ENCODE measurements at regions not wholly inside any gene's neighbourhood (a gene's known extent, or its start where the extent isn't known, plus 50 kb on each side); places are given as distances from the start of the nearest gene placed in this dataset.
A peak's percentile ranks its signal among the peaks of the same experiment; 100 is the strongest.

DNA sequence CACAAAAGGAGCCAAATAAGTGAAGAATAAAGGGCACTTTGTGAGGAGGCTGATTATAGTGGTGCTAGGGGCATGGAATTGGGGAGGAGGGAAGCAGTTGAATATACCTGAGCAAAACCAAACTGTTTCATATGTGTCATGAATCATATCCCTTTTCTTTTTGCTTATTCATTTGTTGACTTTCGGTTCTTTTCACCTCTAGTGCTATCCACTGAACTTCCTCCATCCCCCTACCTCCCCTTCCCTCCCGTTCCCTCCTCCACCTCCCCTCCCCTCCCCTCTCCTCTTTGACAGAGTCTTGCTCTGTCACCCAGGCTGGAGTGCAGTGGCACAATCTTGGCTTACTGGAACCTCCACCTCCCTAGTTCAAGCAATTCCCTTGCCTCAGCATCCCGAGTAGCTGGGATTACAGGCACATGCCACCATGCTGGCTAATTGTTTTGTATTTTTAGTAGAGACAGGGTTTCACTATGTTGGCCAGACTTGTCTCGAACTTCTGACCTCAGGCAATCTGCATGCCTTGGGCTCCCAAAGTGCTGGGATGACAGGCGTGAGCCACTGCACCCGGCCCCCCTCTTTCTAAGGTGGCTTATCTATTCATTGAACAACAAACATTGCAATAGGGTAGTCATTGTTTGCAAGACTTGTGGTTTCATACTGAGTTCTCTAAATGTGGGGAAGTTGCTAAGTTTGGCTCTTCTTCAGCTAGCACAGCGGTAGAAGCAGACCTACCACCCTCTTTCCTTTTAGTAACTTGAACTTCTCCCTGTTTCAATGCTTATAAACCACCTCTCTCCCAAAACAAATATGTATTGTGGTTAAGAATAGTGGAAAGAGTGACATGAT lies 150.4 kb upstream of the PRPS1L1 start:
- no peak overlapping the region for H2AK5ac ChIP-seq (ENCODE audit: low read length)
- no peak overlapping the region for H3K18ac ChIP-seq (ENCODE audit: low read length)
- H3K79me1 ChIP-seq (ENCODE audit: low read length), result peaks cover 9% of the 10 kb centered on the region
- no peak overlapping the region for H2BK120ac ChIP-seq (ENCODE audit: insufficient read depth, low read length, poor library complexity)
- H2BK12ac ChIP-seq (ENCODE audit: low read length), result no peak overlapping the region
- H3K36me3 ChIP-seq (ENCODE audit: control insufficient read depth in 1 of 2, insufficient read depth in 2 of 2, low read length in 2 of 2), result peaks cover 0 to 2% of the 10 kb centered on the region in 2 experiments
- H4K8ac ChIP-seq (ENCODE audit: low read depth, low read length), result no peak overlapping the region
- H3K23ac ChIP-seq (ENCODE audit: low read length), result no peak overlapping the region
- H4K12ac ChIP-seq (ENCODE audit: low read depth, low read length), result no peak overlapping the region
- no peak overlapping the region for H2BK5ac ChIP-seq (ENCODE audit: low read depth, low read length, poor library complexity)
- H3K14ac ChIP-seq (ENCODE audit: low read length), result no peak overlapping the region
- H4K91ac ChIP-seq (ENCODE audit: low read depth, low read length), result no peak overlapping the region
- H3K4me1 ChIP-seq (ENCODE audit: control insufficient read depth in 1 of 2, insufficient read depth in 2 of 2, low read length in 2 of 2), result peaks cover 13 to 15% of the 10 kb centered on the region in 2 experiments
- H3K4ac ChIP-seq (ENCODE audit: low read depth, low read length), result no peak overlapping the region
- H3K79me2 ChIP-seq (ENCODE audit: control insufficient read depth, insufficient read depth, low read length, poor library complexity), result peaks cover 2% of the 10 kb centered on the region
- no peak for DNase-seq
- H3K27me3 ChIP-seq (ENCODE audit: insufficient read depth, low read length), result no peaks in the 10 kb centered on the region
- no peak overlapping the region for H3K4me2 ChIP-seq (ENCODE audit: low read length)
- no peak overlapping the region for H2AFZ ChIP-seq (ENCODE audit: insufficient read depth, low read length, poor library complexity)
- H3K9ac ChIP-seq (ENCODE audit: low read length), result no peak overlapping the region
- H3K9me3 ChIP-seq (ENCODE audit: insufficient read depth, low read depth, low read length), result peaks cover 2% of the 10 kb centered on the region
- H3K4me3 ChIP-seq (ENCODE audit: low read depth, low read length), result no peak overlapping the region
- no CpG with 5 or more reads among the region's 7 CpGs for WGBS (ENCODE audit: extremely low coverage, insufficient coverage, insufficient read length)
- peak overlapping the region; percentile 12 for H3K27ac ChIP-seq (ENCODE audit: low read depth, low read length)

DNA sequence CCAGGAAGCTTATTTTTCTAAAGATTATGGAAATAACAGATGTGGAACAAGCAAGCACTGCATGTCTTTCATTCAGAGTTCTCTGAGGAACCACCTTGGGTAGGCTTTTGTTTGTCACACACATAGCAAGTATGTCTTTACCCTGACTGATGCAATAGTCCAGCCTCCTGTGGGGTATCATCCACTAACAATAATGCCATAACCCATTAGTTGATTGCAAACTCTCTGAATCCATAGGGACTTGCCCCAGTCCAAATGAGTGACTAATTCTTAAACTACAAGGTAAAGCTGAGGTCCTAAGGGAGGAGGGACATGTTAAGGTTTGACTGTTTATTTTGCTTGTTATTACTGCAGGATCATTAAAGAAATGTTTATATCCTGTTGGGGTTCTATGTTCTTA lies 151.4 kb upstream of the PRPS1L1 start:
- no peak overlapping the region for H3K27ac ChIP-seq (ENCODE audit: low read depth, low read length)
- peaks cover 9% of the 10 kb centered on the region for H3K79me1 ChIP-seq (ENCODE audit: low read length)
- no peak overlapping the region for H2BK5ac ChIP-seq (ENCODE audit: low read depth, low read length, poor library complexity)
- no peaks in the 10 kb centered on the region for H3K27me3 ChIP-seq (ENCODE audit: insufficient read depth, low read length)
- H3K18ac ChIP-seq (ENCODE audit: low read length), result no peak overlapping the region
- no peak overlapping the region for H2BK120ac ChIP-seq (ENCODE audit: insufficient read depth, low read length, poor library complexity)
- H2AK5ac ChIP-seq (ENCODE audit: low read length), result no peak overlapping the region
- no peak overlapping the region for H2BK12ac ChIP-seq (ENCODE audit: low read length)
- no peak overlapping the region for H3K4ac ChIP-seq (ENCODE audit: low read depth, low read length)
- no peak overlapping the region for H4K91ac ChIP-seq (ENCODE audit: low read depth, low read length)
- H4K12ac ChIP-seq (ENCODE audit: low read depth, low read length), result no peak overlapping the region
- H3K79me2 ChIP-seq (ENCODE audit: control insufficient read depth, insufficient read depth, low read length, poor library complexity), result peaks cover 2% of the 10 kb centered on the region
- H4K8ac ChIP-seq (ENCODE audit: low read depth, low read length), result no peak overlapping the region
- no peak overlapping the region for H3K4me3 ChIP-seq (ENCODE audit: low read depth, low read length)
- H3K9me3 ChIP-seq (ENCODE audit: insufficient read depth, low read depth, low read length), result peaks cover 2% of the 10 kb centered on the region
- H3K4me1 ChIP-seq (ENCODE audit: control insufficient read depth in 1 of 2, insufficient read depth in 2 of 2, low read length in 2 of 2), result peaks cover 13 to 15% of the 10 kb centered on the region in 2 experiments
- peaks cover 1 to 2% of the 10 kb centered on the region in 2 experiments for H3K36me3 ChIP-seq (ENCODE audit: control insufficient read depth in 1 of 2, insufficient read depth in 2 of 2, low read length in 2 of 2)
- H3K23ac ChIP-seq (ENCODE audit: low read length), result no peak overlapping the region
- DNase-seq, result no peak
- no peak overlapping the region for H2AFZ ChIP-seq (ENCODE audit: insufficient read depth, low read length, poor library complexity)
- H3K9ac ChIP-seq (ENCODE audit: low read length), result no peak overlapping the region
- H3K4me2 ChIP-seq (ENCODE audit: low read length), result no peak overlapping the region
- no peak overlapping the region for H3K14ac ChIP-seq (ENCODE audit: low read length)

DNA sequence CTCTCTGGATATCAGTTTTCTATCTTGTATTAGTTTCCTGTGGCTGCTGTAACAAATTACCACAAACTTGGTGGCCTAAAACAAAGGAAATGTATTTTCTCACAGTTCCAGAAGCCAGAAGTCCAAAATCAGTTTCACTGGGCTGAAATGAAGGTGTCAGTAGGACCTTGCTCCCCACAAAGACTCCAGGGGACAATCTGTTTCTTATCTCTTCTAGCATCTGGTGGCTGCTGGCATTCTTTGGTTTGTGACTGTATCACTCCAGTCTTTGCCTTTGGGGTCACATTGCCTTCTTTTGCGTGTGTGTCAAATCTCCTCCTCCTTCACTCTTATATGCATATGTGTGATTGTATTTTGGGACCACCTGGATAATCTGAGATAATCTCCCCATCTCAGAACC lies 153.0 kb upstream of the PRPS1L1 start:
- Histone ChIP-seq H3K14ac (ENCODE audit: low read length) (no peak overlapping the region), H4K91ac (ENCODE audit: low read depth, low read length) (no peak overlapping the region), H2AK5ac (ENCODE audit: low read length) (no peak overlapping the region), H3K9me3 (ENCODE audit: insufficient read depth, low read depth, low read length) (no peaks in the 10 kb centered on the region), H3K4me2 (ENCODE audit: low read length) (no peak overlapping the region), H3K79me1 (ENCODE audit: low read length) (no peaks in the 10 kb centered on the region), H3K27ac (ENCODE audit: low read depth, low read length) (no peak overlapping the region), H2BK120ac (ENCODE audit: insufficient read depth, low read length, poor library complexity) (no peak overlapping the region), H3K27me3 (ENCODE audit: insufficient read depth, low read length) (no peaks in the 10 kb centered on the region), H2AFZ (ENCODE audit: insufficient read depth, low read length, poor library complexity) (no peak overlapping the region), H3K9ac (ENCODE audit: low read length) (no peak overlapping the region), H4K8ac (ENCODE audit: low read depth, low read length) (no peak overlapping the region), H3K79me2 (ENCODE audit: control insufficient read depth, insufficient read depth, low read length, poor library complexity) (no peaks in the 10 kb centered on the region), H4K12ac (ENCODE audit: low read depth, low read length) (no peak overlapping the region), H2BK12ac (ENCODE audit: low read length) (no peak overlapping the region), H2BK5ac (ENCODE audit: low read depth, low read length, poor library complexity) (no peak overlapping the region), H3K18ac (ENCODE audit: low read length) (no peak overlapping the region), H3K4me1 (ENCODE audit: control insufficient read depth in 1 of 2, insufficient read depth in 2 of 2, low read length in 2 of 2) (peaks cover 4 to 7% of the 10 kb centered on the region in 2 experiments), H3K36me3 (ENCODE audit: control insufficient read depth in 1 of 2, insufficient read depth in 2 of 2, low read length in 2 of 2) (peaks cover 0 to 2% of the 10 kb centered on the region in 2 experiments), H3K4ac (ENCODE audit: low read depth, low read length) (no peak overlapping the region), H3K4me3 (ENCODE audit: low read depth, low read length) (no peak overlapping the region), H3K23ac (ENCODE audit: low read length) (no peak overlapping the region)
- no CpG with 5 or more reads among the region's 1 CpG for WGBS (ENCODE audit: extremely low coverage, insufficient coverage, insufficient read length)
- DNase-seq, result no peak

DNA sequence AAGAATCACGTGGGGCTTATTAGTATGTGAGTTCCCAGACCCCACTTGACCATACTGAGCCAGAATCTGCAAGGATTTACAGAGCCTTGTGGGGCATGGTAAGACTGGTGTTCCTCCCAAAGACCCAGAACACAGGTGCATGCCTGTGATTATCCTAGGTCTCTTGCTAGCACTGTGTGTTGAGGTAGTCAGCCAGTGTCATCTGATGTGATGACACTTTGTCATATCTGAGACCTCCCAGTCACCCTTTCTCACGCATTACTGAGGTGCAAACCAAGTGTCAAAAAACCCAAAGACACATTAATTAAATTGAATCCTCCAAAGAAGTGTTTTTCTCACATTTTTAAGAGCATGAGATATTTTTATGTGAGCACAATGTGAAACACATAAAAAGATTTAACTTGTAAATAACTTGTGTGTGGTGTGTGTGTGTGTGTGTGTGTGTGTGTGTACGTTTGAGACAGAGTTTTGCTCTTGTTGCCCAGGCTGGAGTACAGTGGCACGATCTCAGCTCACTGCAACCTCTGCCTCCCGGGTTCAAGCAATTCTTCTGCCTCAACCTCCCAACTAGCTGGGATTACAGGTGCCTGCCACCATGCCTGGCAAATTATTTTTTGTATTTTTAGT lies 162.0 kb upstream of the PRPS1L1 start:
- H3K18ac ChIP-seq (ENCODE audit: low read length), result no peak overlapping the region
- no peak overlapping the region for H3K9ac ChIP-seq (ENCODE audit: low read length)
- H3K9me3 ChIP-seq (ENCODE audit: insufficient read depth, low read depth, low read length), result no peaks in the 10 kb centered on the region
- no peaks in the 10 kb centered on the region for H3K36me3 ChIP-seq (ENCODE audit: control insufficient read depth in 1 of 2, insufficient read depth in 2 of 2, low read length in 2 of 2)
- H3K4me3 ChIP-seq (ENCODE audit: low read depth, low read length), result no peak overlapping the region
- DNase-seq, result no peak
- H3K4me2 ChIP-seq (ENCODE audit: low read length), result no peak overlapping the region
- H3K27me3 ChIP-seq (ENCODE audit: insufficient read depth, low read length), result no peaks in the 10 kb centered on the region
- no peak overlapping the region for H2AFZ ChIP-seq (ENCODE audit: insufficient read depth, low read length, poor library complexity)
- no CpG with 5 or more reads among the region's 5 CpGs for WGBS (ENCODE audit: extremely low coverage, insufficient coverage, insufficient read length)
- no peak overlapping the region for H2BK5ac ChIP-seq (ENCODE audit: low read depth, low read length, poor library complexity)
- no peaks in the 10 kb centered on the region for H3K79me1 ChIP-seq (ENCODE audit: low read length)
- no peak overlapping the region for H2BK120ac ChIP-seq (ENCODE audit: insufficient read depth, low read length, poor library complexity)
- no peak overlapping the region for H4K91ac ChIP-seq (ENCODE audit: low read depth, low read length)
- no peak overlapping the region for H3K23ac ChIP-seq (ENCODE audit: low read length)
- H3K14ac ChIP-seq (ENCODE audit: low read length), result no peak overlapping the region
- no peaks in the 10 kb centered on the region for H3K4me1 ChIP-seq (ENCODE audit: control insufficient read depth in 1 of 2, insufficient read depth in 2 of 2, low read length in 2 of 2)
- no peak overlapping the region for H2BK12ac ChIP-seq (ENCODE audit: low read length)
- H3K79me2 ChIP-seq (ENCODE audit: control insufficient read depth, insufficient read depth, low read length, poor library complexity), result no peaks in the 10 kb centered on the region
- no peak overlapping the region for H3K27ac ChIP-seq (ENCODE audit: low read depth, low read length)
- no peak overlapping the region for H4K12ac ChIP-seq (ENCODE audit: low read depth, low read length)
- no peak overlapping the region for H2AK5ac ChIP-seq (ENCODE audit: low read length)
- H3K4ac ChIP-seq (ENCODE audit: low read depth, low read length), result no peak overlapping the region
- H4K8ac ChIP-seq (ENCODE audit: low read depth, low read length), result no peak overlapping the region

All from trophoblast cell (in vitro differentiated cells and primary cell).